GM10248 (cell line): ENCODE measurements at regions not wholly inside any gene's neighbourhood (a gene's known extent, or its start where the extent isn't known, plus 50 kb on each side); places are given as distances from the start of the nearest gene placed in this dataset.

Experiments used
- CTCF ChIA-PET: fragments of 300-600 bp; sonication (Branson Sonifier 250); formaldehyde crosslinking; extraction: SDS; loops from one replicate; lab custom pipeline; 2021; ENCODE audit warnings: antibody characterized with exemption; lab: Yijun Ruan, JAX
- POLR2A ChIA-PET: fragments of 350-650 bp; sonication (Branson Sonifier 250); formaldehyde crosslinking; extraction: SDS; loops from one replicate; lab custom pipeline; 2020; ENCODE audit warnings: antibody characterized with exemption; lab: Yijun Ruan, JAX
- DNase-seq: peaks from one replicate; pipeline ENCODE4 v3.0.0; 2012; ENCODE audit errors: extremely low spot score
- CTCF ChIP-seq: IDR thresholded peaks from 2 replicates; pipeline ENCODE4 v1.5.1; 2012; ENCODE audit warnings: mild to moderate bottlenecking, low read depth; ENCODE audit errors: extremely low read depth, missing control alignments, control extremely low read depth

- no peak for DNase-seq
- CTCF ChIA-PET: interaction anchor here (1.0 to 1.3 kb wide), 3 partner anchors 12 to 48 kb away, joined by 3 read pairs; no protein-coding TSS in a partner anchor
- no peak for TF ChIP-seq CTCF
- POLR2A ChIA-PET: no interaction called here
Observed at GRCh38 chr20:52346797-52347196, 155.2 kb upstream of the ZFP64 start.

GRCh38 chr20:52342913-52343312 is 151.3 kb upstream of the ZFP64 start:
- POLR2A ChIA-PET: no interaction called here
- DNase-seq: no peak
- CTCF ChIA-PET: interaction anchor here (0.9 to 1.8 kb wide), 3 partner anchors 8 to 30 kb away, joined by 3 to 5 read pairs (median 4); no protein-coding TSS in a partner anchor
- no peak for TF ChIP-seq CTCF

DNA sequence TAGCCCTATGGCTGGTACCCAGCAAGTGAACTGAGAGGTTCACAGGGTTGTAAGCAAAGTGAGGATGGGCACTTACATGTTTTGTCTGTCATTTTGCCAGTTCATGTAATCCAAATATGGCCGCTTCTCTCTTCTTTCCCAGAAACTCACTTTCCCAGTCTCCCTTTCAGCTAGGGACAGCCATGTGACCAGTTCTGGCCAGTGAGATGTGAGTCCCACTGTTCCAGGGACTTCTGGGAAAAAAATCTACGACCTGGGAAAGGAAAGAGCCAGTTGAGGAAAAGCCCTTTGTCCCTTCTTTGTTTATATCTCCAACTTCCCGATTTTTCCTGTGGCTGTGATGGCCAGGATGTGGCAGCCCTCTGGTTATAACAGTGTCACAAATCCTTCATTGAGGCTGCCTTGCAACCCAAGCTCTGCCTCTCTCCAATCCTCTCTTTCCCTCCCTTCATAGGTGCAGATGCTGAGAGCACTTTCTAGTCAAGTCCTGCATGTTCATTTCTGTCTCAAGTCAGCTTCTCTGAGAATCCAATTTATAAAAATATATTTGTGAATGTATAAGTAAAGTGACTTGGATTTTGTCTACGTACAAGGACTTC is 148.6 kb upstream of the ZFP64 start:
- CTCF ChIA-PET: no interaction called here
- POLR2A ChIA-PET: no interaction called here
- no peak for TF ChIP-seq CTCF
- DNase-seq: no peak

DNA sequence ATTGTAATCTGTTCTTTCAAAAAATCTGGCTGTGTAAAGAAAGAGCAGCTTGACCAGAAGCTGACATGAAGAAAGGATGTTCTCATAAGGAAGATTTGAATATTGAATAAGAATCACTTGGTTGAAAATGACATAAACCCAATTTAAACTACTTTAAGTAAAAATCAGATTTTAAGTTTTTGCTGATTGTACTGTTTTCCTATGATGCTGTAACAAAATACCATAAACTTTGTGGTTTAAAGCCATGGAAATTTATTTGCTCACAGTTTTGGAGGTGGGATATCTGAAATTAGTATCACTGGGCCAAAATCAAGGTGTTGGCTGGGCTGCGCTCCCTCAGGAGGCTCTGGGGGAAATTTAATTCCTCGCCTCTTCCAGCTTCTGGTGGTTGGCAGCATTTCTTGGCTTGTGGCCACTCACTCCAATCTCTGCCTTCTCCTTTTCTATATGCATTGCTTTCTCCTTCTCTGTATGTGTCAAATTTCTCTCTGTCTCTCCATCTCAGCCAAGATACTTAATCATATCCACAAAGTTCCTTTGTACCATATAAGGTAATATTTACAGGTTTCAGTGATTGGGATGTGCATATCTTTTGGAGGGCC is 141.2 kb upstream of the ZFP64 start:
- ChIA-PET CTCF (interaction anchor here (1.1 kb wide), 1 partner anchor 20 kb away, joined by 3 read pairs; no protein-coding TSS in a partner anchor), POLR2A (no interaction called here)
- no peak for DNase-seq
- no peak for TF ChIP-seq CTCF

- no peak for DNase-seq
- POLR2A ChIA-PET: no interaction called here
- no peak for TF ChIP-seq CTCF
- CTCF ChIA-PET: no interaction called here
Observed at GRCh38 chr20:52332230-52332629, 140.7 kb upstream of the ZFP64 start.

- CTCF ChIA-PET: no interaction called here
- POLR2A ChIA-PET: no interaction called here
- DNase-seq: no peak
- TF ChIP-seq CTCF: no peak
Observed at GRCh38 chr20:52331655-52332054, 140.1 kb upstream of the ZFP64 start.

DNA sequence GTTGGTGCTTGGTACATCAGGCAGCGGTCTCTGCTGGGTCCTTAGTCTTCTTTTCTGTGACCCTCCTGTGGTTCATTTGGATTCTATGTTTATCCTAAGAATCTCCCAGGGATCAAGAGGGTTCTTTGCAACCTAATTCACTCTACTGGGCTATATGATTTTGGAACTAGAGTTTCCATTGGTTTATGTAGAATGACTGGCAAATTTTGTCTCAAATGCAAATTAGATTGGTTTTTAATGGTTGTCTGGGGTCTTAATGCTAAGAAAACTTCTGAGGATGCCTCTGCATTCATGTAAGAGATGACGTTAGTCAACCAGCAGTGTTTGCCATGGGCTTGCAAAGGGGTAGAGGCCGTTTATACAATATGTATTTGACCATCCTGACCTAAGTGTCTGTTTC is 129.8 kb upstream of the ZFP64 start:
- no peak for TF ChIP-seq CTCF
- ChIA-PET POLR2A (no interaction called here), CTCF (interaction anchor here (1.0 to 3.5 kb wide), 3 partner anchors 9 to 16 kb away, joined by 3 to 19 read pairs (median 6); no protein-coding TSS in a partner anchor)
- DNase-seq: no peak
